Parathyroid adenoma (tissue), 2 donors: ENCODE measurements at regions not wholly inside any gene's neighbourhood (a gene's known extent, or its start where the extent isn't known, plus 50 kb on each side); places are given as distances from the start of the nearest gene placed in this dataset.

Experiments
- H2AFZ ChIP-seq: fragments of 300-600 bp; sonication (generic); one replicate; pipeline ENCODE4 v1.7.0; 2017; ENCODE audit warnings: antibody characterized with exemption, mild to moderate bottlenecking
- H3K27ac ChIP-seq: fragments of 300-600 bp; sonication (generic); one replicate; pipeline ENCODE4 v1.7.0; 2017
- H3K27me3 ChIP-seq: fragments of 300-600 bp; sonication (generic); one replicate; pipeline ENCODE4 v1.7.0; 2017; ENCODE audit warnings: low read length; ENCODE audit not compliant: control insufficient read depth, insufficient read depth
- H3K36me3 ChIP-seq: fragments of 300-600 bp; sonication (generic); one replicate; pipeline ENCODE4 v1.7.0; 2017; ENCODE audit warnings: low read length; ENCODE audit not compliant: control insufficient read depth, insufficient read depth
- H3K4me1 ChIP-seq: fragments of 300-600 bp; sonication (generic); one replicate; pipeline ENCODE4 v1.7.0; 2017; ENCODE audit warnings: control low read depth
- H3K4me2 ChIP-seq: fragments of 300-600 bp; sonication (generic); one replicate; pipeline ENCODE4 v1.7.0; 2017; ENCODE audit warnings: low read length
- H3K4me3 ChIP-seq: fragments of 300-600 bp; sonication (generic); one replicate; pipeline ENCODE4 v1.7.0; 2017; ENCODE audit warnings: low read depth, low read length
- H3K79me2 ChIP-seq: fragments of 300-600 bp; sonication (generic); one replicate; pipeline ENCODE4 v1.7.0; 2017; ENCODE audit warnings: control low read depth
- H3K9ac ChIP-seq: fragments of 300-600 bp; sonication (generic); one replicate; pipeline ENCODE4 v1.7.0; 2017; ENCODE audit warnings: mild to moderate bottlenecking
- H3K9me3 ChIP-seq: fragments of 300-600 bp; sonication (generic); one replicate; pipeline ENCODE4 v1.7.0; 2017; ENCODE audit warnings: low read length; ENCODE audit not compliant: control insufficient read depth
- CTCF ChIP-seq: fragments of 300-600 bp; sonication (generic); IDR thresholded peaks from one replicate; pipeline ENCODE4 v1.7.0; 2017; ENCODE audit warnings: antibody characterized with exemption, mild to moderate bottlenecking
- donor health status: primary hyperparathyroidism.

GRCh38 chr10:31142026-31142425, 110.4 kb upstream of the ZNF438 start:
- Histone ChIP-seq H2AFZ (no peak overlapping the region), H3K9me3 (no peaks in the 10 kb centered on the region)
- TF ChIP-seq CTCF: no peak

GRCh38 chr10:31143331-31143935, 111.8 kb upstream of the ZNF438 start:
- no peaks in the 10 kb centered on the region for H3K27me3 ChIP-seq
- no peak for TF ChIP-seq CTCF
- H2AFZ ChIP-seq: no peak overlapping the region
- no peak overlapping the region for H3K27ac ChIP-seq
- H3K9ac ChIP-seq: no peak overlapping the region
- H3K36me3 ChIP-seq: no peaks in the 10 kb centered on the region
- H3K9me3 ChIP-seq: no peaks in the 10 kb centered on the region
- no peaks in the 10 kb centered on the region for H3K79me2 ChIP-seq
- no peaks in the 10 kb centered on the region for H3K4me1 ChIP-seq
- H3K4me3 ChIP-seq: no peak overlapping the region
- H3K4me2 ChIP-seq: no peak overlapping the region

More at GRCh38 chr10:31142026-31142425, 110.4 kb upstream of the ZNF438 start:
- Histone ChIP-seq H3K4me2 (no peak overlapping the region), H3K4me3 (no peak overlapping the region), H3K27me3 (no peaks in the 10 kb centered on the region), H3K79me2 (no peaks in the 10 kb centered on the region), H3K27ac (no peak overlapping the region), H3K36me3 (no peaks in the 10 kb centered on the region), H3K9ac (no peak overlapping the region), H3K4me1 (no peaks in the 10 kb centered on the region)

GRCh38 chr10:31145986-31146385, 114.3 kb upstream of the ZNF438 start:
- no peaks in the 10 kb centered on the region for H3K79me2 ChIP-seq
- no peak overlapping the region for H3K27ac ChIP-seq
- H3K36me3 ChIP-seq: no peaks in the 10 kb centered on the region
- no peak overlapping the region for H3K4me3 ChIP-seq
- H3K27me3 ChIP-seq: no peaks in the 10 kb centered on the region
- no peaks in the 10 kb centered on the region for H3K9me3 ChIP-seq
- H3K4me2 ChIP-seq: no peak overlapping the region
- no peak overlapping the region for H2AFZ ChIP-seq
- no peak for TF ChIP-seq CTCF
- no peak overlapping the region for H3K9ac ChIP-seq
- H3K4me1 ChIP-seq: no peaks in the 10 kb centered on the region

- Histone ChIP-seq H3K27ac (no peak overlapping the region), H2AFZ (no peak overlapping the region), H3K9me3 (no peaks in the 10 kb centered on the region), H3K4me3 (no peak overlapping the region), H3K79me2 (no peaks in the 10 kb centered on the region), H3K27me3 (no peaks in the 10 kb centered on the region), H3K36me3 (no peaks in the 10 kb centered on the region), H3K4me1 (no peaks in the 10 kb centered on the region), H3K9ac (no peak overlapping the region), H3K4me2 (no peak overlapping the region)
- TF ChIP-seq CTCF: no peak
Measured at GRCh38 chr10:31146491-31147209, 115.0 kb upstream of the ZNF438 start.

- TF ChIP-seq CTCF: no peak
- no peak overlapping the region for H3K4me3 ChIP-seq
- no peak overlapping the region for H3K9ac ChIP-seq
- H3K9me3 ChIP-seq: no peaks in the 10 kb centered on the region
- no peak overlapping the region for H3K4me2 ChIP-seq
- H3K27ac ChIP-seq: no peak overlapping the region
- no peaks in the 10 kb centered on the region for H3K27me3 ChIP-seq
- H3K4me1 ChIP-seq: no peaks in the 10 kb centered on the region
- no peak overlapping the region for H2AFZ ChIP-seq
- no peaks in the 10 kb centered on the region for H3K79me2 ChIP-seq
- H3K36me3 ChIP-seq: no peaks in the 10 kb centered on the region
Measured at GRCh38 chr10:31147210-31147608, 115.5 kb upstream of the ZNF438 start.
